ENCODE measurements at regions not wholly inside any gene's neighbourhood (a gene's known extent, or its start where the extent isn't known, plus 50 kb on each side); places are given as distances from the start of the nearest gene placed in this dataset.

- no peak for TF ChIP-seq POLR2AphosphoS5 (IDR thresholded peaks at IDR 0.05; ENCODE audit: borderline replicate concordance, low read depth, low read length)
- no peak for TF ChIP-seq EZH2 (IDR thresholded peaks at IDR 0.05)
- TF ChIP-seq FOXP2 (optimal IDR thresholded peaks at IDR 0.05; ENCODE audit: control extremely low read depth, extremely low read length, insufficient read depth), result no peak
These were observed 269.0 kb upstream of the PABPC4L start for GRCh38 chr4:134470544-134470943.

Data from SK-N-MC (cell line).